ENCODE measurements at regions not wholly inside any gene's neighbourhood (a gene's known extent, or its start where the extent isn't known, plus 50 kb on each side); places are given as distances from the start of the nearest gene placed in this dataset.

DNA sequence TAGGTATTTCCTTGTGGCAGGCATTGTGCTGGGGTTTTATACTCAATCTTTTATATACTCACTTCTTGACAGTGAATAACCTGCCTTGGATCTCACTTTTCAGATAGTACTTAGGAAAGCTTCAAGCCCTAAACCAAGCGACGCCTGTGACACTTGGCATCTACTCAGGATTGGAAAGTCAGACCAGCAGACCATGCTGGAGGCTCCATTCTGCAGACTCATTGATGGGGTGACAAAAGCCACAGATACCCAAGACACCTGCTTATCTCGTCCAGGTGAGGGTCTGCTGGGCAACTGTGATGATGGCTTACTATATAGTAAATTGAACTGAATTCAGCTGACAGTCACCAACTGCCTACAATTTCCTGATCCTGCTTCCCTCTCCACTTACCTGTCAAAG, 79.4 kb upstream of the MRPS22 start (continued):
- TF ChIP-seq TCF3 (IDR thresholded peaks at IDR 0.05; ENCODE audit: borderline replicate concordance, insufficient read depth, low read depth, low read length) (no peak), SREBF1 (IDR thresholded peaks at IDR 0.05; ENCODE audit: low read length) (no peak)

GRCh38 chr3:139265131-139266016, 78.4 kb upstream of the MRPS22 start:
- WGBS (ENCODE audit: insufficient coverage, insufficient replicate concordance, low lambda C conversion rate, missing lambda C conversion rate): 25% methylated on average over 9 of the region's 9 CpGs
- Histone ChIP-seq H3K9me3 (replicated peaks; ENCODE audit: control insufficient read depth, insufficient read depth, low read length) (no peaks in the 10 kb centered on the region; the same call in 2 of the 3 replicates), H4K20me1 (ENCODE audit: control insufficient read depth, insufficient read depth) (no peaks in the 10 kb centered on the region), H3K9ac (ENCODE audit: control insufficient read depth, insufficient read depth, low read length) (no peak overlapping the region), H3K36me3 (ENCODE audit: control insufficient read depth in 2 of 2, insufficient read depth in 2 of 2, low read length in 1 of 2) (no peaks in the 10 kb centered on the region), H3K4me1 (ENCODE audit: control insufficient read depth, insufficient read depth, low read length) (no peaks in the 10 kb centered on the region), H3K79me2 (ENCODE audit: control insufficient read depth, insufficient read depth, low read length) (no peaks in the 10 kb centered on the region), H2AFZ (ENCODE audit: control insufficient read depth, low read depth, low read length) (no peak overlapping the region), H3K27me3 (replicated peaks in 1 of 2; ENCODE audit: control insufficient read depth in 2 of 2, insufficient read depth in 2 of 2, low read length in 1 of 2) (no peaks in the 10 kb centered on the region), H3K27ac (ENCODE audit: control insufficient read depth, insufficient read depth) (no peak overlapping the region), H3K4me2 (ENCODE audit: control insufficient read depth, insufficient read depth) (no peak overlapping the region), H3K4me3 (no peak overlapping the region)
- ChIA-PET POLR2A (no interaction called here), RAD21 (ENCODE audit: unreplicated experiment) (no interaction called here), CTCF (no interaction called here), SMC1A (ENCODE audit: uncharacterized antibody, unreplicated experiment) (no interaction called here)
- no peak for DNase-seq (ENCODE audit: low read depth, low spot score)
- no peak for FAIRE-seq
- no peak for TF ChIP-seq RFX5 (IDR thresholded peaks at IDR 0.05; ENCODE audit: low read depth, low read length)
- TF ChIP-seq, protein P1, sequence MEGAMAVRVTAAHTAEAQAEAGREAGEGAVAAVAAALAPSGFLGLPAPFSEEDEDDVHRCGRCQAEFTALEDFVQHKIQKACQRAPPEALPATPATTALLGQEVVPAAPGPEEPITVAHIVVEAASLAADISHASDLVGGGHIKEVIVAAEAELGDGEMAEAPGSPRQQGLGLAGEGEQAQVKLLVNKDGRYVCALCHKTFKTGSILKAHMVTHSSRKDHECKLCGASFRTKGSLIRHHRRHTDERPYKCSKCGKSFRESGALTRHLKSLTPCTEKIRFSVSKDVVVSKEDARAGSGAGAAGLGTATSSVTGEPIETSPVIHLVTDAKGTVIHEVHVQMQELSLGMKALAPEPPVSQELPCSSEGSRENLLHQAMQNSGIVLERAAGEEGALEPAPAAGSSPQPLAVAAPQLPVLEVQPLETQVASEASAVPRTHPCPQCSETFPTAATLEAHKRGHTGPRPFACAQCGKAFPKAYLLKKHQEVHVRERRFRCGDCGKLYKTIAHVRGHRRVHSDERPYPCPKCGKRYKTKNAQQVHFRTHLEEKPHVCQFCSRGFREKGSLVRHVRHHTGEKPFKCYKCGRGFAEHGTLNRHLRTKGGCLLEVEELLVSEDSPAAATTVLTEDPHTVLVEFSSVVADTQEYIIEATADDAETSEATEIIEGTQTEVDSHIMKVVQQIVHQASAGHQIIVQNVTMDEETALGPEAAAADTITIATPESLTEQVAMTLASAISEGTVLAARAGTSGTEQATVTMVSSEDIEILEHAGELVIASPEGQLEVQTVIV (IDR thresholded peaks at IDR 0.05; ENCODE audit: borderline replicate concordance, partially characterized antibody): no peak
- TF ChIP-seq TCF12 (IDR thresholded peaks at IDR 0.05; ENCODE audit: low read depth, low read length): no peak
- no peak for TF ChIP-seq POU2F2 (IDR thresholded peaks at IDR 0.05; ENCODE audit: borderline replicate concordance, low read depth, low read length)
- no peak for TF ChIP-seq BMI1 (IDR thresholded peaks at IDR 0.05; ENCODE audit: borderline replicate concordance)
- TF ChIP-seq TCF7 (IDR thresholded peaks at IDR 0.05; ENCODE audit: borderline replicate concordance): no peak
- TF ChIP-seq MTA3 (IDR thresholded peaks at IDR 0.05; ENCODE audit: borderline replicate concordance, low read length): no peak
- in situ Hi-C loops (cut with MboI): no loop called here
- no peak for ATAC-seq
- intact Hi-C loops (cut with micrococcal nuclease; ENCODE audit: unreplicated experiment): no loop called here
- no TSS peak for BruUV-seq (replicated peaks)

Data from GM12878 (cell line).